ENCODE measurements at regions not wholly inside any gene's neighbourhood (a gene's known extent, or its start where the extent isn't known, plus 50 kb on each side); places are given as distances from the start of the nearest gene placed in this dataset.
"Not testable (repeated sequence)": the region's sequence is repeated elsewhere in the genome, so short reads cannot be mapped to it uniquely, and the experiment has no call there.

GRCh38 chr5:111820072-111820471 is 63.1 kb upstream of the NREP start:
- DNase-seq: no peak

GRCh38 chr5:111819028-111819427 is 62.0 kb upstream of the NREP start:
- DNase-seq: not testable (repeated sequence)

DNA sequence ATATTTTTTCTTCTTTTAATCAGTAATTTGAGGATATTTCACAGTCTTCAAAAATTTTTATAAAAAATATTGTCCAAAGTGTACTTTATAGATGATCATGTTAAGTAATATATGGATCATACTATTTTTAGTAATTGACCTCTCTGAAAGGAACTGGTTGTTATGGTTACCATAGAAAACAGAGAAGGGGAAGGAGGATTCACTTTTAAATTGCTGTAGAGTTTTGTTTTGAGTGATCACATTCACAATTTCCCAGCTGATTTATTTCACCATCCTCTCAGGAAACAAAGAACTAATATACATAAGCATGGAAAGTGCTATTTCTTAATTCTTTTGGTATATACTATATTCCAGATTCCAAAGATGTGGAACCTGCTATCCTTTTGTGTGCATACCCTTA is 56.5 kb upstream of the NREP start:
- DNase-seq: no peak

DNA sequence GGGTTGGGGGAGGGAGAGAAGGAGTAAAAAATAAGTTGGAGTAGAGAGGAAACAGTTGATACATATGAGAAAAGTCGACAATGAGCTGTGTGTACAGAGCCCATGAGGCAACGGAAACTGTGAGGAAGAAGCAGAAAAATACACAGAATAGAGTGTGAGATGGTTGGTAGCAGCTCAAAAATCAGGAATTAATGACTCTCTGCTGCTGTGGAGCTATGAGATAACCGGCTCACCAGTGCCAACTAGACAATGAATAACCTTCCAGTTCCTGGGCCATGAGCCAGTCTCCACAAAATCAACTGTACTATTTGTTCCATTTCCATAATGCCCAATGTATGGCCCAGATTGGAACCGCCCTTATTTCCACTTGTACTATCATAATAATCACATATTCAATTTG is 53.1 kb upstream of the NREP start:
- DNase-seq: no peak

All from nucleus accumbens (tissue), 56 donors.